Kasumi-1 (cell line): ENCODE measurements at regions not wholly inside any gene's neighbourhood (a gene's known extent, or its start where the extent isn't known, plus 50 kb on each side); places are given as distances from the start of the nearest gene placed in this dataset.

Experiments used
- DNase-seq, 2 experiments: peaks; one replicate each; lab custom pipeline; 2025; lab: John Stamatoyannopoulos, UW

DNA sequence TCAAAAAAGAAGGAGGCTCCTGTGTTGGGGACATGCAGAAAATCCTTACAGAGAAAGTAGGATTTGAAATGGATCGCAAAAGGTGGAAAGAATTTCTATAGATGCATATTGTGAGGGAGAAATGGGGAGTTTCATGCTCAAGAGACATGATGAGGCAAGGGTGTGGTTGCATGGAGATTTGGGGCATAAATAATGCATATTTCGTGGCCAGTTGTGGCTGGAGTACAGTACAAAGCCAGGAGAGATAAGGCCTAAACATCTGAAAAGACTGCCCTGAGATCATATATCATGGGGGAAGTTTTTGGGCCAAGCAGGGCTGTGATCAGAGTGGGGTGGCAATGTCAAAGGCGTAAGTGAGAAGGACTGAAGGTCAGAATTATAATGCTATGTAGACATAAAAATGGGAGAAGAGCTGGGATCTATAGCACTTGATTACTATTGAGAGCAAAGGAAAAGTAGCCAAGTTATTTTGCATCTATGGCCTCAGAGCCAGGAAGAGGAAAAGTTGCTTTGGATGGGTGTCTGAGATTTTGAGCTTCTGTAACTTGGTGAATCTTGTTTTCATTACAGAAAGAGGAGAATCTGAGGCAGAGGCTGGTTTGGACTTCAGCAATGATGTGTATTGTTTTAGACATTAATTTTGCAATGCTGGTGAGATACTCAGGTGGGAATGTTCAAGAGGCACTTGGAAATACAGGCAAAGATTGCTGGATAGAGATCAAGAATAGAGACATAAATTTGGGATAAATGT is 166.6 kb downstream of the INHBA start:
- no peak for DNase-seq

- DNase-seq = no peak
Observed at GRCh38 chr7:41529831-41530230, 173.1 kb downstream of the INHBA start.

DNA sequence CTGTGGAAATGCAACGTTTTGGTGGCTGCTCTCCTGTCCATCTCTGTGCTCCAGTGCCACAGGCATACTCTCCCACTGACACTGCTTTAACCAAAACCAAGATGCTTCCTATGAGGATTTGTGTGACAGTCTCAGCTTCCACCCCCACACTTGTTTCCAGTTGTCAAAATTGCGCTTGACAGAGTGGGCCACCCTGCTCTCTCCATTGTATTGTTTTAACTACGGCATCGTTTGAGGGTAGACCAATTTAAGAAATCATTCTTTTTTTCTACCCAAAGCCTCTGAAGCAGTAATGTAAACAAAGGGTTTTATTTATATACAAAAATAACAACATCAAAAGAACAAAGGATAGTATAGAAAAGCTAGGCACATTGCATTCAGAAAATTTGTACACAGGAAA is 178.0 kb downstream of the INHBA start:
- no peak for DNase-seq

DNA sequence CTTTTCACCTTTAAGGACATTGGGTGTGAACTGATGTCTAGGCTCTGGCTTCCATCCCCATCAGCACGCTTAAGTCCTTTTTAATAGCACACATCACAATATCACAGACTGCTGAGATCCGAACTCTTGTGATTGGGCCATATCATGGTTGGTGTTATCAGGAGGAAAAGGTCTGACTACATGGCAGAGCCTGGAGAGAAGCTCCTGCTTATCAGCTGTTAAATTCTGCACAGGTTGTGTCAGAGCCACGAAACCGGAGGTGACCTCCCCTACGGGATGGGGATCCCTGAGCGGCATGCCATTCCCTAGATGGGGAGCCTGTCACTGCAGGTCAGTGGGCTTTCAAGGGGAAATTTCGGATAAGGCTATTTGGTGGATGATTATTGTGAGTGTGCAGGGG is 182.4 kb downstream of the INHBA start:
- DNase-seq = no peak

GRCh38 chr7:41517771-41518170 is 185.1 kb downstream of the INHBA start:
- no peak for DNase-seq

DNA sequence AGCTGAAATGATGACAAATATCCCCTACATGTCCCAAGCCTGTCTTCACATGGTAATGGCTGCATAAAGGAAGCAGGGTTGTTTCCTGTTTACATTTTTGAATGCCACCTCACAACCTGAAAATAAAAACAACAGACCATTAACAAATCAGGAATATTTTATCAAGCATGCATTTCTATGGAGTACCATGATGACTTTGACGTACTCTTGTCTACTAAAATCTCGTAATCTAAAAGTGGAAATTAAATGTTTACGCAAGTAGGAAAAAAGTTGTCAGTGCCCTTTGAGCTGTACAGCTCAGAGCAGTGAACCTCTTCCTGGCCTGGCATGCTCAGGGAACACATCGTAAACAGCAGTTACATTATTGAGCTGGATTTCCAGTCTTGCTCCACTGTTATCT is 194.1 kb downstream of the INHBA start:
- no peak for DNase-seq

- DNase-seq = no peak
Observed at GRCh38 chr7:41507686-41508268, 195.1 kb downstream of the INHBA start.

- DNase-seq = peak in 1 of 2 experiments; percentile 5
Observed at GRCh38 chr7:41504214-41504980, 198.5 kb downstream of the INHBA start.

DNA sequence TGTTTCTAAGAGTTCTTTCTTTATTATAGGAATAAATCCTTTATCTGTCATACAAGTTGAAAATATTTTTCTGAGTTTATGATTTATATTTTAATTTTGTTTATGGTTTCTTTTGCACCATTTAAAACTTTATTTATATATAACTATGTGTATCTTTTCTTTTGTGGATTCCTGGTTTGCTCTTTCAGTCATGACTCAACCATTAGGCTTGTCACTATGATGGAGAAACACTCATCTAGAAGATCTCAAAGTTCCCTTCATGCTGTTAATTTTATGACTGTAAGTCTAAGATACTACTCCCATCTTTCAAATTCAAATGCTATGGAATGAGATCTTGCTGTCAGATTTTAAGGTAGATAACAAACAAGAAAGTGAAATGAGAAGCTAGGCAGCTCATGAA is 199.5 kb downstream of the INHBA start:
- DNase-seq = no peak

DNA sequence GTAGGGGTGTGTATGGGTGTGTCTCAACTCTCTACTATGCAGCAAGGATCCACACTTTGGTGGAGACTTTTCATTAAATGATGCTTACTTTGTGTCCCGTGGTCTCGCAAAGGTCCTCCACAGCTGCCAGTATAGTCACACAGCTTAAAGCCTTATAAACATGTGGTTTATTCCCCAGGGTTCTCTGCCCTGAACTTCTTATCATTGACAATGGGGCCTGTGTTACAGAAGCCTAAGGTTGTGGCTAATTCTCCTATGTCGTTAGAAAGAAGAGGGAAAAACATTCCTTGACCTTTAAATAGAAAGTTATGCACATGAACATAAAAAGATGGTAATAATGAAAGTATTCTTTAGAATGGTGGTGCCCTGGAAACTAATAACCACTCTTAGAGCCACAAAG is 201.4 kb downstream of the INHBA start:
- no peak for DNase-seq

DNA sequence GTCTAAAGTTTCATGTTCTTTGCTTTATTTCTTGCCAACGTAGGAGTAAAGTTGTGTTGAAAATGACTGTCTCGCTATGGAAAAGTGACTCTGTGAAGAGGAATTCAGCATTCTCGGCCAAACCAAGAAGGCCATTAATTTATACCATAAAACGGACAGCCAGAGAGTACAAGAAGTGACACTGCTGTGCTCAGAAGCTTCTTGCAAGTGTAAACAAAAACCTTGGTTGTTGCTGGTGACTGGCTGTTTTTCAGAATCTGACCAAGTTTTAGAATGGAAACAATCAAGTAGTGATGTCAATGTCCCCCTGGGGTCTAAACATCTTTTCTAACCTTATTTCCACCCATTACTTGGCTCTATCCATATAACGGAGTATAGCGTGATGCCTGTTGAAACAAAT is 201.9 kb downstream of the INHBA start:
- DNase-seq = no peak

DNA sequence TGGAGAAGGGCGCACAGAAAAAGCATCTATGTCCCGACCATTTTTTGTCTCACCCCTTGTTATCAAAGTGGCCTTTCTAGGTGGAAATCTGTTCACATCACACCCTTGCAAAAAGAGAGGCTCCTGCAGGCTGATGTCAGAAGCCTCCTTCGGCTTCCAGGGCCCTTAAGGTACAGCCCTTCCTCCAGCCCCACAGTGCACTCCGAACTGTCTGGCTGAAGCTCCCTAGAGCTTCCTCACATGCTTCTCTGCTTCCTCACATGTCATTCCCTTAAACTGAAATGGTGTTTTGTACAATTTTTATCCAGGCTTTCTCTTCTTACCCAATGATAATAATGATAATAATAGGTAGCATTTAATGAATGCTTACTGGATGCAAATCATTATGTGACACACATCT is 210.3 kb downstream of the INHBA start:
- DNase-seq = no peak

DNA sequence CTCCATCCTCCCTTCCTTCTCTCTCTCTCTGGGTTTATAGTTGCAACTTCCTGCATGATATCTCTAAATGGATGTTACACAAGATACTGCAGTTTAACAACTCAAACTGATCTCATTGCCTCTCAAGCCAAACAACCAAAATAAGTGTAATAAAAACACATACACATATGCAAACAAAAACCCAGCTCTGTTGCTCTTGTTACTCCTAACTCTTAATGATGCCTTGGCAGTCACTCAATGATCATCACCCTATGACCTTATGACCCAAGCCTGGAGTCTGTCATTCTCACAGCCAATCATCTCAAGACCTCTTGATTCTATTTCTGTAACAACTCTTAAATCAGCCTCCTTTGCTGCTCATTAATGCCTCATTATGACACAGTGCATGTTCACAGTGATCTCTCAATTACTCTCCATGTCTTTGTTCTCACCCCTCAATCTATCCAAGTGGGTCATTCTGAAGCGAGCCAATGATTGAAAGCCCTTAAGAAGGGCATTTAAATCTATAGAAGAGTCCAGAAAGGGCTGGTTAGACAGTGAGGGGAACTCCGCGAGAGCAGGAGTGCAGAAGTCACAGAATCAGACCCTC is 210.9 kb downstream of the INHBA start:
- DNase-seq = no peak

- no peak for DNase-seq
Observed at GRCh38 chr7:41491308-41491707, 211.6 kb downstream of the INHBA start.

- DNase-seq = no peak
Observed at GRCh38 chr7:41489885-41490284, 213.0 kb downstream of the INHBA start.

DNA sequence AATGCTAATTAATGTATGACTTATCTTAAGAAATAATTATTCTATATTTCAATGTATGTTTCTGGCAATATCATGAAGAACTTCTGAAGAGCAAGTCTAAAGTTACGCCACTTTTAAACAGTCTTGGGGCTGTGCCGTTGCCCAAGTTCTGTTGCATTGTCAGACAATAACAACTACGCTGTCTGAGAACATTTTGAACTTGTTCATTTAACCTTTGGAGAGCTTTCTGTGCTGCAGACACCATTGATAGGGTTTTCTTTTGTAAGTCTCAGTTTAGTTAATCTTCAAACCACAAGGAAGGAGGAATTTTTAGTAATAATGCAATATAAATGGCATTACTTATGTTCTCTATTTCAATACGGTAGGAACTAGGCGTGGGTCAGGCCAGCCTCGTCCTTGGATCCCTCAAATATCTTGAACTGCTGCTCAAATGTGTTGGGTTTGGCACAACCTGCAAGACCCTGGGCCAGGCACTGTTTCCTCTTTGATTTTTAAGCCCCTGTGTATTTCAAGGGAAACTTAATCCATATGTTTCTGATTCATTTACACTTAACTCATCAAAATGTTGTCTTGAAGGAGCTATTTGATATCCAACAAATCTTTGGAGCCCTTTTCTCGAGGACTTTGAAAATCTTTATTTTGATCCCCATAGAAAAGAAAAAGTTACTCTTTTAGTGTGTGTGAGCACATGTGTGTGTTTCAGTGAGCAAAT is 215.5 kb downstream of the INHBA start:
- DNase-seq = no peak

DNA sequence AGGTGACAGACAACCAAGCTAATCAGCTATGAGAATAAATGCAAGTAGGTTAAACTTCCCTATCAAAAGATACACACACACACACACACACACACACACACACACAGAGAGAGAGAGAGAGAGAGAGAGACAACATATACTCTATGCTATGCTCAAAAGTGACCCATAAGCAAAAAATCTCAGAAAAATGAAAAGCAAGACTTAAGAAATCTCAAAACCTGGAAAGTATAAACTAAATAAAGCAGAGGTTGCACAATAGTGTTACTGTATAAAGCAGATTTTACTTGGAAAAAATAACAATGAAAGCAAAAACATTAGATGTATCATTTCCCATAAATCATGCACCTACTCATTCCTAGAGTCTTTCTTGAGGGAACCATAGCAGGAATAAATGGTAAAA is 221.5 kb downstream of the INHBA start:
- DNase-seq = no peak

DNA sequence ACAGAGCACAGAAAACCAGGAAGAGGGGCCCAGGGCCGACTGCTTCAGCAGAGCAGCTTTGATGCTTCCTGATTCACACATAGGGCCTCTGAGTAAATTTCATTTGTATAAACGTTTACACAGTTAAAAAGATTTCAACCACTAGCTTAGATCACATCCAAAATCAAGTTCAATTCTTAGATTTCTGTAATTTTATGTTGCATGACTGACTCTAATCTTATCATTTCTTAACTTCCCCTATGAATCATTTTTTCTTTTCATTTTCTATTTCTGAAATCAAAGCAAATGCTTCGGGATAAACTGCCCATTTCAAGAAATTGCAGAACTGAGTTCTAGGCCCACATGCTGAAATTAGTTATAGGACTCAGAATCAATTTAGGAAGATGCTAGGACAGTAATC is 224.7 kb downstream of the INHBA start:
- no peak for DNase-seq

- DNase-seq = no peak
Observed at GRCh38 chr7:41476460-41476803, 226.5 kb downstream of the INHBA start.

DNA sequence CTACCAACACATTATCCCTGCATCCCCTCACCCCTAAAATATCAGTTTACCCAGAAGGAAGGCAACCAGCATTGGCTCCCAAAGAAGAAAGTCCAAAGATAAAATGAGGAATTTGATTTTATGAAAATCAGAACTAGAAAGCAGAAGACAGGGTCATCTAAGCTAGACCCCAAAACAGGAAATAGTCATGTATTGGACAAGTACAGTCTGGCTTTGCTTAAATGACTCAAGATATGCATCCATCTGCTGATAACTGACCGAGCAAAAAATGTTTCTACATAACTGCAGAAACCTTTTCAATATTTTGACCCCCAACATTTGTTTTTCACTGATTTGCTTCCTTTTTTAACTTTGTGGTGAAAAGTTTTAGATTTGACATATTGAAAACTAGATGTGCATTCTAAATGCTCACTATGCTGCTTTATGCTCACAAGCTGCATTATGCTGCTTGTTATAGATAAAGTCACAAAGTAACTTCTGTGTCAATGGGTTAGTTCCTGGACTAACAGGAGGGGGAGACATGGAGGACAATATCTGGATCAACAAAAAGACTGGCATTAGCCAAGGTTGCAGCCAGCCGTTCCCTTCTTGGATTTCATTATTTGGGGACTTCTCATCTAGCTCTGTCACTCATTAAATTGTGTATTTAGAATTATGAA is 227.0 kb downstream of the INHBA start:
- DNase-seq = no peak

GRCh38 chr7:41472427-41473125 is 230.3 kb downstream of the INHBA start:
- no peak for DNase-seq
